Retinal pigment epithelial cell (primary cell): ENCODE measurements at regions not wholly inside any gene's neighbourhood (a gene's known extent, or its start where the extent isn't known, plus 50 kb on each side); places are given as distances from the start of the nearest gene placed in this dataset.

ENCODE experiments used
- DNase-seq: peaks from one replicate; pipeline ENCODE4 v3.0.0-alpha.2; 2010; ENCODE audit warnings: low read depth
- H3K4me3 ChIP-seq: 2 replicates; pipeline ENCODE4 v1.5.1; 2011; ENCODE audit warnings: mild to moderate bottlenecking, low read length, control low read depth, moderate library complexity
- TF ChIP-seq, protein P1 (sequence below): conservative IDR thresholded peaks from 2 replicates; pipeline ENCODE4 v1.5.1; 2011; ENCODE audit warnings: low read depth, low read length, control low read depth, inconsistent platforms

DNA sequence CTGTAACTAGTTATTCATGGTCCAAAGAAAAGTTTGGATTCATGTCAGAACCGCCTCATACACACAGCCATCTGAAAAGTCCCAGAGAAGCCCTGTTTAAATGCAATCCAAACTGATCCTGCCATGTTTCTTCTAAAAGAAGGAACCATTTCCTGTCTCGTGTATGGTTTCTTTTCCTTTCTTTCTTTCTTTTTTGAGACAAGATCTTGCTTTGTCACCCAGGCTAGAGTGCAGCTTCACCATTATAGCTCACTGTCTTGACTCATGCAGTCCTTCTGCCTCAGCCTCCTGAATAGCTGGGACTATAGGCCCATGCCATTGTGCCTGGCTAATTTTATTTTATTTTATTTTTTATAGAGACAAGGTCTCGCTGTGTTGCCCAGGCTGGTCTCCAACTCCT lies 77.4 kb upstream of the NSMCE3 start:
- no peak overlapping the region for H3K4me3 ChIP-seq
- TF ChIP-seq, protein P1, sequence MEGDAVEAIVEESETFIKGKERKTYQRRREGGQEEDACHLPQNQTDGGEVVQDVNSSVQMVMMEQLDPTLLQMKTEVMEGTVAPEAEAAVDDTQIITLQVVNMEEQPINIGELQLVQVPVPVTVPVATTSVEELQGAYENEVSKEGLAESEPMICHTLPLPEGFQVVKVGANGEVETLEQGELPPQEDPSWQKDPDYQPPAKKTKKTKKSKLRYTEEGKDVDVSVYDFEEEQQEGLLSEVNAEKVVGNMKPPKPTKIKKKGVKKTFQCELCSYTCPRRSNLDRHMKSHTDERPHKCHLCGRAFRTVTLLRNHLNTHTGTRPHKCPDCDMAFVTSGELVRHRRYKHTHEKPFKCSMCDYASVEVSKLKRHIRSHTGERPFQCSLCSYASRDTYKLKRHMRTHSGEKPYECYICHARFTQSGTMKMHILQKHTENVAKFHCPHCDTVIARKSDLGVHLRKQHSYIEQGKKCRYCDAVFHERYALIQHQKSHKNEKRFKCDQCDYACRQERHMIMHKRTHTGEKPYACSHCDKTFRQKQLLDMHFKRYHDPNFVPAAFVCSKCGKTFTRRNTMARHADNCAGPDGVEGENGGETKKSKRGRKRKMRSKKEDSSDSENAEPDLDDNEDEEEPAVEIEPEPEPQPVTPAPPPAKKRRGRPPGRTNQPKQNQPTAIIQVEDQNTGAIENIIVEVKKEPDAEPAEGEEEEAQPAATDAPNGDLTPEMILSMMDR, result no peak
- DNase-seq, result no peak

DNA sequence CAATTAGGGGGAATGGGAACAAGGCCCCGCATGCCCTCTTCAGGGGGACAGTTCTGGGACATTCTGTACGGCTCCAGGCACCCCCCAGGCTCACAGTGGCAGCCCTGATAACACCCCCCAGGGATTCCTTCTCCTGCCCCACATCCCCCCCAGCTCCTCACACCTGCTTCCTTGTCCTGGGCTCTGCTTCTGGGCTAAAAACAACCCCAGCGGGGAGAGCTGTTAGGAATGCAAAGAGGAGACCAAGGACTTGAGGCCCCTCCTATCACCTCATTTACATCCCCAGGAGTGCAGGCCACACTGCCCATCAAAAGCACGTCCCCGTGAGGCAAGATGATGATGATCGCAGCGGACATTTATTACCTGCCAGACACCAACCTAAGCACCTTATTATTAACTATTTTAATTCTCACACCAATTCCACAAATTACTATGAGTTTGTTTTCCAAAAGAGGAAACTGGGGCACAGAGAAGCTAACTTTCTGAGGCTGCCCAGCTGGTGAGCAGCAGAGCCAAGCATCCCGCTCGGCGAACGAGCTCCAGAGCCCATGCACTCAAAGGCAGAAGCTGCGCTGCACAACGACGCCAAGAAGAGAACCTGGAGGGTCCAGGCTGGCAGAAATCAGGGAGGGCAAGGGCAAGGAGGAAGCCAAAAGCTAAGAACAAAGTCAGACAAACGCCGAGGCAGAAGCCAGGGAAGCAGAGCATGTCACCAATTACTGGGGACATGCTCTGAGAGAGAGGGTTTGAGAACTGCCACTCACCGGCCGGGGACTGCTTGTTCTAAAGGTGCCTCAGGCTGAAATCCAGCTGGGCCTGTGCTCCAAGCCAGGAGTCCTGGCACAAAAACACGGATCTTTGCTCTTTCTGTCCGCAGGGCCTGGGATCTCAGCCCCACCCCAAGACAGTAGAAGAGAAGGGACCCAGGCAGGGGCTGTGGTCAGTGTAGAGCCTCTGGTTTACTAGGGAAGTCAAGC lies 76.2 kb upstream of the NSMCE3 start:
- TF ChIP-seq, protein P1, result no peak
- H3K4me3 ChIP-seq, result no peak overlapping the region
- no peak for DNase-seq

DNA sequence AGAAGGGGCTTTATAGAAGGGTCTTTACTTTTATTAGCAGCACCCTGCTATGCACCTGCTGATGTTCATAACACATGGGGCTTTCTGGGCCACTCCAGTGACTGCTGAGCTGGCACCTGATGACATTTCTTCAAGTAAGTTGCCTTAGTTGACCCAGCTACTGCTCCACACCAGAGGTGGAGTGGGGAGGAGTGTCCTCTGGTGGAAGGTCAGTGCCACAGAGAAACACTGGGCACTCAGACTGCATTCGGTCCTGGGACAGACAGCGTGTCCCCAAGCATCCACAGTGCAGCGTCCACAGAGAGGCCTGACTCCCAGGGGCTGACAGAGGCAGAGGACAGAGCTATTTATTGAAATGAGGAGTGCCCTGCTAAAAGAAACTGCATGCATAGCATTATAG lies 74.9 kb upstream of the NSMCE3 start:
- DNase-seq, result no peak
- TF ChIP-seq, protein P1, result no peak
- H3K4me3 ChIP-seq, result no peak overlapping the region

DNA sequence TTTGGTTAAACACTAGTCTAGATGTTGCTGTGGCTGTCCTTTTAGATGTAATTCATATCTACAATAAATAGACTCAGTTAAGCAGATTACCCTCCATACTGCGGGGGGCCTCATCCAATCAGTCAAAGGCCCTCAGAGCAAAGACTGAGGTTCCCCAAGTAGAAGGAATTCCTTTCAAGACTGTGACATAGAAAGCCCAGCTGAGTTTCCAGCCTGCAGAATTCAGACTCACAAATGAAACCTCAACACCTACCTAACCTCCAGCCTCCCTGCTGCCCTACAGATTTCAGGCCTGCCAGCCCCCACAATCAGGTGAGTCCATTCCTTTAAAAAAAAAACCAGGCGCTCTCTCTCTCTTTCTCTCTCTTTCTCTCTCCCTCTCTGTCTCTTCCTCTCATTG lies 73.6 kb upstream of the NSMCE3 start:
- H3K4me3 ChIP-seq, result no peak overlapping the region
- TF ChIP-seq, protein P1, result no peak
- DNase-seq, result no peak

DNA sequence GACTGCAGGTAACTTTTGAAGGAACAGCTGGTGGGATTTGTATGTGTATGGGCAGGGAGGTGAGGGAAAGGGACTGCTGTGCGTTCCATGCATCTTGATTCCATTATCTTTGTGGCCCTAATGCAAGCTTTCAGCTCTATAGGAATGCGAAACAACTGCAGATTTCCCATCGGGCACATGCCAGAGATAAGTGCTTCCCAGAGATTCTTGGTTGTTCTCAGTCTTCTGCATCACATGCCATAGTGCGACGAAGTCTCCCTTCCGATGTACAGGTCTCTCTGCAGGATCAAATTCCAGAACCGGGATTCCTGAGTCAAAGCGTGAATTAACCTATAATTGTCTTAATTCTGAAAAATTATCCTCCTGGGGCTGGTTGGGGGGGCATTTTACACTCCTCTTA lies 72.6 kb upstream of the NSMCE3 start:
- TF ChIP-seq, protein P1, result no peak
- DNase-seq, result no peak
- no peak overlapping the region for H3K4me3 ChIP-seq

DNA sequence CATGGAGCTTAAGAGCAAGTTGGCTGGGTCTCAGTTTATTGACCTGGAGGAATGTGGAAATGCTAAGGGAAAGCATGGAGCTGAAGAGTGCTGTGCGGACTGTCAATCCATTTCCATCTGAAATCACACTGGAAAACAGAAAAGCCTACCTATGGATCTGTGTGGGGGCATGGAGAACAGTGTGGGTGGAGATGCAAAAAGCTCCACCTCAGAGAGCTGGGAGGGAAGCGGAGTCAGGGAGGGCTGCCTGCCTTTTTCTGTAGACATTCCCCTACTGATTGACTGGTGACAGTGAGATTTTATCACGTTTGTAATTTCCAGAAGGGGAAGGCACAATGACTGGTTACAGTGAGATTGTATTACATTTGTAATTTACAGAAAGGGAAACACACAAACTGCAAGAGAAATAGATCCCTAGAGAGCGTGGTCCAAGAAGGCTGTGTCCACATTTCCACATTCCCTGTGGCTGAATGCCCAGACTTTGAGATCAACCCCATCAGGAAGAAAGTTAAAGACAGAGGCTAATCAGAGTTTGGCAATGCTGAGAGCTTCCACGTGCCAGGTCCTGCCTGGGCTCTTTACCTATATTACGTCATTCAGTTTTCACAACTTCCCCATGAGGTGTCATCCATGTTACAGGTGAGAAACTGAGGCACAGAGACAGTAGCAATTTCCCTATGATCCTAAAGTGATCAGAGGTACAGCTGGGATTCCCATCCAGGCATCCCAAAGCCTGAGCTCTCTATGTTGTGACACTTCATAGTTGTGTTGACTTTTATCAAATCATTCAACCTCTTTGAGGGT lies 67.7 kb upstream of the NSMCE3 start:
- DNase-seq, result no peak
- TF ChIP-seq, protein P1, result no peak

More for the DNA sequence above, 67.7 kb upstream of the NSMCE3 start:
- no peak overlapping the region for H3K4me3 ChIP-seq
